GM18909 (cell line): ENCODE measurements at regions not wholly inside any gene's neighbourhood (a gene's known extent, or its start where the extent isn't known, plus 50 kb on each side); places are given as distances from the start of the nearest gene placed in this dataset.

ENCODE experiments used
- ATAC-seq: cut with Tn5 transposase; IDR thresholded peaks from one replicate; pipeline ENCODE4 v1.9.1; 2021; ENCODE audit warnings: mild to moderate bottlenecking; ENCODE audit not compliant: unreplicated experiment, poor library complexity

- no peak for ATAC-seq
These were observed 266.6 kb downstream of the CYP26B1 start for GRCh38 chr2:71880846-71881610.

- ATAC-seq = no peak
These were observed 267.4 kb downstream of the CYP26B1 start for GRCh38 chr2:71880287-71880686.

GRCh38 chr2:71879509-71880184, 268.0 kb downstream of the CYP26B1 start:
- no peak for ATAC-seq

GRCh38 chr2:71878626-71879508, 268.8 kb downstream of the CYP26B1 start:
- no peak for ATAC-seq

- ATAC-seq = no peak
These were observed 270.0 kb downstream of the CYP26B1 start for GRCh38 chr2:71877636-71878035.

GRCh38 chr2:71876542-71877451, 270.9 kb downstream of the CYP26B1 start:
- no peak for ATAC-seq

GRCh38 chr2:71872466-71873051, 275.1 kb downstream of the CYP26B1 start:
- ATAC-seq = no peak

GRCh38 chr2:71865391-71865965, 282.2 kb downstream of the CYP26B1 start:
- ATAC-seq = no peak

- ATAC-seq = no peak
These were observed 283.6 kb downstream of the CYP26B1 start for GRCh38 chr2:71864085-71864484.

- no peak for ATAC-seq
These were observed 284.3 kb downstream of the CYP26B1 start for GRCh38 chr2:71863396-71863795.

GRCh38 chr2:71862921-71863320, 284.7 kb downstream of the CYP26B1 start:
- ATAC-seq = no peak

GRCh38 chr2:71861186-71862160, 286.2 kb downstream of the CYP26B1 start:
- ATAC-seq = no peak

GRCh38 chr2:71860381-71860926, 287.2 kb downstream of the CYP26B1 start:
- no peak for ATAC-seq

- ATAC-seq = no peak
These were observed 288.3 kb downstream of the CYP26B1 start for GRCh38 chr2:71859211-71859847.

GRCh38 chr2:71858071-71858470, 289.6 kb downstream of the CYP26B1 start:
- no peak for ATAC-seq

GRCh38 chr2:71857636-71858035, 290.0 kb downstream of the CYP26B1 start:
- no peak for ATAC-seq

GRCh38 chr2:71856773-71857525, 290.7 kb downstream of the CYP26B1 start:
- ATAC-seq = no peak
